Endodermal cell (in vitro differentiated cells): ENCODE measurements at regions not wholly inside any gene's neighbourhood (a gene's known extent, or its start where the extent isn't known, plus 50 kb on each side); places are given as distances from the start of the nearest gene placed in this dataset.

Experiments used
- DNase-seq: peaks from one replicate; pipeline ENCODE4 v3.0.0-alpha.2; 2017
- H3K27ac ChIP-seq: 2 replicates; pipeline ENCODE4 v1.5.1; 2013; ENCODE audit warnings: mild to moderate bottlenecking, low read depth, low read length, moderate library complexity
- H3K27me3 ChIP-seq: 2 replicates; pipeline ENCODE4 v1.6.1; 2013; ENCODE audit warnings: mild to moderate bottlenecking, low read length, moderate library complexity; ENCODE audit not compliant: insufficient read depth, control insufficient read depth, poor library complexity, severe bottlenecking
- H3K36me3 ChIP-seq: 2 replicates; pipeline ENCODE4 v1.7.0; 2013; ENCODE audit warnings: mild to moderate bottlenecking, low read length, moderate library complexity; ENCODE audit not compliant: control insufficient read depth, insufficient read depth
- H3K4me1 ChIP-seq: one replicate; pipeline ENCODE4 v1.7.0; 2013; ENCODE audit warnings: low read length; ENCODE audit not compliant: control insufficient read depth, insufficient read depth
- H3K4me3 ChIP-seq: 2 replicates; pipeline ENCODE4 v1.5.1; 2013; ENCODE audit warnings: mild to moderate bottlenecking, low read length, moderate library complexity
- H3K9ac ChIP-seq: 2 replicates; pipeline ENCODE4 v1.6.1; 2013; ENCODE audit warnings: mild to moderate bottlenecking, low read length, moderate library complexity; ENCODE audit not compliant: poor library complexity, severe bottlenecking; ENCODE audit errors: extremely low read depth
- H3K9me3 ChIP-seq: 2 replicates; pipeline ENCODE4 v1.6.1; 2013; ENCODE audit warnings: mild to moderate bottlenecking, low read length, moderate library complexity; ENCODE audit not compliant: control insufficient read depth
- H3K27ac Mint-ChIP-seq: 2 replicates; pipeline ENCODE4 v1.8.0; 2020; ENCODE audit warnings: mixed read lengths
- H3K27me3 Mint-ChIP-seq: 2 replicates; pipeline ENCODE4 v1.8.0; 2021; ENCODE audit warnings: mild to moderate bottlenecking, mixed read lengths; ENCODE audit not compliant: insufficient read depth
- H3K36me3 Mint-ChIP-seq: 2 replicates; pipeline ENCODE4 v1.8.0; 2020; ENCODE audit warnings: low read depth, mixed read lengths
- H3K4me1 Mint-ChIP-seq: 2 replicates; pipeline ENCODE4 v1.8.0; 2020; ENCODE audit warnings: mixed read lengths
- H3K4me3 Mint-ChIP-seq: 2 replicates; pipeline ENCODE4 v1.8.0; 2020; ENCODE audit warnings: mild to moderate bottlenecking, moderate library complexity, mixed read lengths
- H3K9me3 Mint-ChIP-seq: 2 replicates; pipeline ENCODE4 v1.8.0; 2020; ENCODE audit warnings: mild to moderate bottlenecking, mixed read lengths
- WGBS, 2 experiments: methylation state at CpG; one replicate each; pipeline versions ENCODE4 v1.1.5 to v1.1.7; 2013; ENCODE audit warnings: missing lambda C conversion rate in 2 of 2, mixed read lengths in 1 of 2; ENCODE audit not compliant: insufficient coverage in 1 of 2, insufficient read length in 1 of 2; 5-methylcytosine and 5-hydroxymethylcytosine counted together
- TF ChIP-seq, protein P1 (sequence below): fragments of 200-600 bp; sonication (generic); conservative IDR thresholded peaks from 2 replicates; pipeline ENCODE4 v1.5.0; 2021; ENCODE audit warnings: antibody characterized with exemption, mild to moderate bottlenecking

DNA sequence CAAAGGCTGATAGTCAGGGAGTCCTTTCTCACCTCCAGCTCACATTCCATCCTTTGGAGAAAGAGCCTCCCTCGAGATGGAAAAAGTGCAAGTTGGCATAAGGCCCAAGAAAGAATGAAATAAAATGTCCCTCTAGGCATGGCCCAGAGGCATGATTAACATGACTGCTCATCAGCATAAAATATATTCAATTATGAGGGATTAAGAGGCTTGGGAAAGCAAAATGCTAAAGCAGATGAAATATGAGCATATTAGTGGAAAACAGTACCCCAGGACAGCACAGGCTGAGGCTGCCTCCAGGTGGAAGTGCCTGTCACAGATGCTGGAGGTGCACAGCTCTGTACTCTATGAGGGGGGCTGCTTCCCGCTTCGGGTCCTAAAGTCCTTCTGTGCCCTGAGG lies 347.8 kb upstream of the PLET1 start:
- no peaks in the 10 kb centered on the region for H3K9me3 Mint-ChIP-seq
- TF ChIP-seq, protein P1, sequence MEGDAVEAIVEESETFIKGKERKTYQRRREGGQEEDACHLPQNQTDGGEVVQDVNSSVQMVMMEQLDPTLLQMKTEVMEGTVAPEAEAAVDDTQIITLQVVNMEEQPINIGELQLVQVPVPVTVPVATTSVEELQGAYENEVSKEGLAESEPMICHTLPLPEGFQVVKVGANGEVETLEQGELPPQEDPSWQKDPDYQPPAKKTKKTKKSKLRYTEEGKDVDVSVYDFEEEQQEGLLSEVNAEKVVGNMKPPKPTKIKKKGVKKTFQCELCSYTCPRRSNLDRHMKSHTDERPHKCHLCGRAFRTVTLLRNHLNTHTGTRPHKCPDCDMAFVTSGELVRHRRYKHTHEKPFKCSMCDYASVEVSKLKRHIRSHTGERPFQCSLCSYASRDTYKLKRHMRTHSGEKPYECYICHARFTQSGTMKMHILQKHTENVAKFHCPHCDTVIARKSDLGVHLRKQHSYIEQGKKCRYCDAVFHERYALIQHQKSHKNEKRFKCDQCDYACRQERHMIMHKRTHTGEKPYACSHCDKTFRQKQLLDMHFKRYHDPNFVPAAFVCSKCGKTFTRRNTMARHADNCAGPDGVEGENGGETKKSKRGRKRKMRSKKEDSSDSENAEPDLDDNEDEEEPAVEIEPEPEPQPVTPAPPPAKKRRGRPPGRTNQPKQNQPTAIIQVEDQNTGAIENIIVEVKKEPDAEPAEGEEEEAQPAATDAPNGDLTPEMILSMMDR: no peak
- peaks cover 3% of the 10 kb centered on the region for H3K27me3 Mint-ChIP-seq
- no peaks in the 10 kb centered on the region for H3K36me3 ChIP-seq
- H3K27ac Mint-ChIP-seq: no peak overlapping the region
- no peak overlapping the region for H3K4me3 ChIP-seq
- no peaks in the 10 kb centered on the region for H3K27me3 ChIP-seq
- peaks cover 7% of the 10 kb centered on the region for H3K4me1 Mint-ChIP-seq
- H3K4me1 ChIP-seq: no peaks in the 10 kb centered on the region
- H3K9ac ChIP-seq: no peak overlapping the region
- H3K9me3 ChIP-seq: no peaks in the 10 kb centered on the region
- WGBS, 2 experiments: 81 to 92% methylated on average over 2 to 3 of the region's 3 CpGs
- DNase-seq: no peak
- H3K4me3 Mint-ChIP-seq: no peak overlapping the region
- no peak overlapping the region for H3K27ac ChIP-seq
- H3K36me3 Mint-ChIP-seq: no peaks in the 10 kb centered on the region

DNA sequence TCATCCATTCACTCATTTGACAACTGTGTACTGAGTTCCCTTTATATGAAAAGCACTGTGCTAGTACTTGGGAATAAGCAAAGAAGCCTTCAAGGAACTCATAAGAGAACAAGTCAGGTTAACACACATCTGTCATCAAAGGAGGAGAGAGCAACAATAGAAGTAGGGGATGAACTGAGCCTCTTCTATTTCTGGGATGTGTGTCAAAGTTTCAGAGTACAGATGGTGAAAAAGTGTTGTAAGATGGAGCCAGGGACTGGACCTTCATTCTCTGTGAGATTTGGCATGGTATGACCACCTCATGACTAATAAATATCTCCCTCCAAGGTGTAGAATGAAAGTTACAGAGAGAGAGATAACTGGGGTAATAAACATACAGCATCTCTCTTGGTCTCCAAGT lies 349.8 kb upstream of the PLET1 start:
- Histone ChIP-seq H3K27ac (no peak overlapping the region), H3K4me1 (no peaks in the 10 kb centered on the region), H3K4me3 (no peak overlapping the region), H3K27me3 (no peaks in the 10 kb centered on the region), H3K36me3 (no peaks in the 10 kb centered on the region), H3K9me3 (no peaks in the 10 kb centered on the region), H3K9ac (no peak overlapping the region)
- no peaks in the 10 kb centered on the region for H3K9me3 Mint-ChIP-seq
- no peak overlapping the region for H3K27ac Mint-ChIP-seq
- no peaks in the 10 kb centered on the region for H3K36me3 Mint-ChIP-seq
- H3K4me1 Mint-ChIP-seq: peaks cover 7% of the 10 kb centered on the region
- peaks cover 3% of the 10 kb centered on the region for H3K27me3 Mint-ChIP-seq
- H3K4me3 Mint-ChIP-seq: no peak overlapping the region
- TF ChIP-seq, protein P1: no peak
- DNase-seq: no peak

DNA sequence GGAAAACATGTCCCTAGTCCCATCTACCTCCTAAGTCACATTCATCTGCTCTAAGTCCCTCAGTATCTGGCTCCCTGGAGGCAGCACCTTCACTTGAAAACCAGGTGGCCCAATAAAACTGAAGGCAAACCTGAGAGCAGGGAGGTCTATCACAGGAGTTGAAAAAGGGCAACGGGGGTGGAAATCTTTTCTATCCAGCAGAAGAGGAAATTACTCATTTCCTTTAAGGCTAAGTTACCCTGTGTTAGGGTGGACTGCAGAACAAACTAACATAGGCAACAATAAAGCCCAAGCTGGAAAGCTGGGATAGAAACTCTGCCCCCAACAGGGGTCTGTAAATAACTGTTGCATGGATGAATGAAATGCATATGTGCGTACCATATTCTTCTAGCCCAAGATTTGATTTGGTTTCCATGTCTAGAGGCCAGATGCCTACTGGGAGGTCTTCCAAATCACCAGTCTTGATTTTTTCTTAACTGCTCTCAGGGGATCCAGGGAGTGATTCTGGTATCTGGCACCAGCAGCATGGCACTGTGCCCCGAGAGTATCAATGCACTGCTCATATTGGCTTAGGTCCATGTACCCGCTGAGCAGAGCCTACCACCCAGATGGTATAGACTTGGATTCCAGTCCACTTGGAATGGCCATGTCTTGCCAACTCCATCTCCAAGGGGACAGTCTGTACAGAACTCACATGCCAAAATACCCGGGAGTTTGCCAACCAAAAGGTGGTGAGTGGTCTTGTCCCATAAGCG lies 350.0 kb upstream of the NCAM1 start:
- no peaks in the 10 kb centered on the region for H3K9me3 ChIP-seq
- no peak overlapping the region for H3K27ac ChIP-seq
- no peak for DNase-seq
- Mint-ChIP-seq H3K27ac (no peak overlapping the region), H3K27me3 (peaks cover 3% of the 10 kb centered on the region), H3K9me3 (no peaks in the 10 kb centered on the region), H3K4me1 (peaks cover 7% of the 10 kb centered on the region), H3K4me3 (no peak overlapping the region), H3K36me3 (no peaks in the 10 kb centered on the region)
- 91 to 93% methylated on average over 4 to 6 of the region's 6 CpGs for WGBS, 2 experiments
- no peak overlapping the region for H3K4me3 ChIP-seq
- no peaks in the 10 kb centered on the region for H3K4me1 ChIP-seq
- H3K9ac ChIP-seq: no peak overlapping the region
- H3K27me3 ChIP-seq: no peaks in the 10 kb centered on the region
- no peaks in the 10 kb centered on the region for H3K36me3 ChIP-seq
- TF ChIP-seq, protein P1: no peak
